ENCODE measurements at regions not wholly inside any gene's neighbourhood (a gene's known extent, or its start where the extent isn't known, plus 50 kb on each side); places are given as distances from the start of the nearest gene placed in this dataset.

- Histone ChIP-seq H2AK5ac (ENCODE audit: insufficient read length, low read length) (no peak overlapping the region), H4K20me1 (ENCODE audit: control insufficient read depth, insufficient read depth, insufficient read length) (no peaks in the 10 kb centered on the region), H4K8ac (replicated peaks; ENCODE audit: insufficient read length, low read depth, low read length) (no peak overlapping the region), H4K5ac (ENCODE audit: insufficient read length, low read depth, low read length) (no peak overlapping the region), H3T11ph (ENCODE audit: low read length) (no peak overlapping the region), H3K56ac (ENCODE audit: insufficient read length, low read depth, low read length) (no peak overlapping the region), H3K4ac (ENCODE audit: low read depth, low read length) (no peak overlapping the region), H3K4me1 (ENCODE audit: insufficient read depth, low read length) (no peaks in the 10 kb centered on the region), H2BK12ac (ENCODE audit: insufficient read length, low read depth, low read length) (no peak overlapping the region), H3K18ac (ENCODE audit: insufficient read length, low read depth, low read length) (no peak overlapping the region), H3K23me2 (ENCODE audit: insufficient read length, low read depth, low read length, poor library complexity, severe bottlenecking) (no peaks in the 10 kb centered on the region), H3K79me2 (ENCODE audit: insufficient read depth, low read length) (no peaks in the 10 kb centered on the region), H3K23ac (ENCODE audit: insufficient read length, low read depth, low read length) (no peak overlapping the region), H3K27me3 (ENCODE audit: insufficient read depth, low read length) (no peaks in the 10 kb centered on the region), H3K9ac (ENCODE audit: extremely low read depth, insufficient read length, low read length) (no peak overlapping the region), H3K14ac (ENCODE audit: insufficient read depth, low read length) (no peak overlapping the region), H2BK20ac (ENCODE audit: low read depth, low read length, poor library complexity, severe bottlenecking) (no peak overlapping the region), H2BK5ac (ENCODE audit: insufficient read length, low read length) (no peak overlapping the region), H3K4me2 (ENCODE audit: insufficient read depth, insufficient read length, low read length) (no peak overlapping the region), H2AFZ (ENCODE audit: low read length) (no peak overlapping the region), H3K79me1 (ENCODE audit: insufficient read depth, low read depth, low read length, poor library complexity, severe bottlenecking) (no peaks in the 10 kb centered on the region), H2BK15ac (ENCODE audit: low read depth, low read length) (no peak overlapping the region), H3K9me3 (ENCODE audit: control insufficient read depth, low read depth, low read length) (no peaks in the 10 kb centered on the region), H3K27ac (ENCODE audit: insufficient read length, low read depth, low read length) (no peak overlapping the region), H2BK120ac (ENCODE audit: low read depth, low read length, poor library complexity, severe bottlenecking) (no peak overlapping the region), H4K91ac (ENCODE audit: insufficient read length, low read depth, low read length) (no peak overlapping the region)
- no peak overlapping the region for H3K4me3 Mint-ChIP-seq
- H3K4me1 Mint-ChIP-seq = no peaks in the 10 kb centered on the region; a peak in 1 of 4 replicates
- H3K9me3 Mint-ChIP-seq = no peaks in the 10 kb centered on the region
- TF ChIP-seq CTCF (conservative IDR thresholded peaks at IDR 0.05) = no peak
- no peak for DNase-seq
- no peaks in the 10 kb centered on the region for H3K27me3 Mint-ChIP-seq (ENCODE audit: low read depth)
- no CpG with 5 or more reads among the region's 3 CpGs for WGBS (ENCODE audit: extremely low coverage, insufficient read length, low lambda C conversion rate)
- no peaks in the 10 kb centered on the region for H3K36me3 Mint-ChIP-seq (ENCODE audit: insufficient read depth in 1 of 3, low read depth in 3 of 3)
- H3K27ac Mint-ChIP-seq = no peak overlapping the region; a peak in 1 of 7 replicates
Measured at GRCh38 chr9:16170119-16170518, 617.3 kb downstream of the CCDC171 start.
